NCI-H345 treated with DMSO at 0.1 percent for 48 hours (cell line): ENCODE measurements at regions not wholly inside any gene's neighbourhood (a gene's known extent, or its start where the extent isn't known, plus 50 kb on each side); places are given as distances from the start of the nearest gene placed in this dataset.
"Not testable (repeated sequence)": the region's sequence is repeated elsewhere in the genome, so short reads cannot be mapped to it uniquely, and the experiment has no call there.

ENCODE experiments used
- DNase-seq: peaks from one replicate; lab custom pipeline; 2025; ENCODE audit not compliant: unreplicated experiment; lab: John Stamatoyannopoulos, UW

GRCh38 chrX:106493210-106493816 lies 118.5 kb upstream of the RADX start:
- DNase-seq = not testable (repeated sequence)

GRCh38 chrX:106499473-106499872 lies 112.3 kb upstream of the RADX start:
- DNase-seq = no peak

GRCh38 chrX:106510713-106511403 lies 100.9 kb upstream of the RADX start:
- no peak for DNase-seq
